SK-N-MC (cell line): ENCODE measurements at regions not wholly inside any gene's neighbourhood (a gene's known extent, or its start where the extent isn't known, plus 50 kb on each side); places are given as distances from the start of the nearest gene placed in this dataset.
A peak's percentile ranks its signal among the peaks of the same experiment; 100 is the strongest.

Source experiments
- DNase-seq: peaks from one replicate; pipeline ENCODE4 v3.0.0-alpha.2; 2011; ENCODE audit warnings: low read depth, low spot score
- H3K27ac ChIP-seq: fragments of 200-600 bp; sonication (generic); 2 replicates; pipeline ENCODE4 v1.5.1; 2016; ENCODE audit warnings: mixed run types
- H3K36me3 ChIP-seq: fragments of 200-600 bp; sonication (generic); 2 replicates; pipeline ENCODE4 v1.6.1; 2017; ENCODE audit warnings: antibody characterized with exemption, low read length, mixed read lengths; ENCODE audit not compliant: insufficient read depth
- H3K4me3 ChIP-seq: fragments of 200-600 bp; sonication (generic); 2 replicates; pipeline ENCODE4 v1.5.1; 2016
- H3K9ac ChIP-seq: fragments of 200-600 bp; sonication (generic); 2 replicates; pipeline ENCODE4 v1.8.0; 2017; ENCODE audit warnings: mixed run types, mixed read lengths; ENCODE audit not compliant: insufficient read length
- H3K9me3 ChIP-seq: fragments of 200-600 bp; sonication (generic); 2 replicates; pipeline ENCODE4 v1.6.1; 2017; ENCODE audit warnings: low read depth, mild to moderate bottlenecking, antibody characterized with exemption, low read length, moderate library complexity, mixed read lengths
- EZH2 ChIP-seq: fragments of 200-600 bp; sonication (generic); IDR thresholded peaks from one replicate; pipeline ENCODE4 v1.6.1; 2017; ENCODE audit warnings: antibody characterized with exemption
- FOXP2 ChIP-seq: optimal IDR thresholded peaks from 2 replicates; pipeline ENCODE3; 2011; ENCODE audit warnings: mild to moderate bottlenecking, moderate library complexity; ENCODE audit not compliant: insufficient read depth; ENCODE audit errors: extremely low read length, control extremely low read depth
- POLR2AphosphoS5 ChIP-seq: IDR thresholded peaks from 2 replicates; pipeline ENCODE4 v1.6.1; 2012; ENCODE audit warnings: mild to moderate bottlenecking, low read depth, low read length, borderline replicate concordance

GRCh38 chr2:66344087-66344663 lies 90.8 kb upstream of the MEIS1 start:
- Histone ChIP-seq H3K9me3 (no peaks in the 10 kb centered on the region; the same call in 1 of the 2 replicates), H3K4me3 (no peak overlapping the region), H3K36me3 (no peaks in the 10 kb centered on the region), H3K27ac (no peak overlapping the region), H3K9ac (no peak overlapping the region)
- no peak for DNase-seq
- TF ChIP-seq EZH2 (no peak), POLR2AphosphoS5 (no peak), FOXP2 (no peak)

GRCh38 chr2:66343259-66343658 lies 91.7 kb upstream of the MEIS1 start:
- Histone ChIP-seq H3K9me3 (no peaks in the 10 kb centered on the region; the same call in 1 of the 2 replicates), H3K4me3 (no peak overlapping the region), H3K9ac (no peak overlapping the region), H3K36me3 (no peaks in the 10 kb centered on the region), H3K27ac (no peak overlapping the region)
- no peak for DNase-seq
- no peak for TF ChIP-seq EZH2

- no peak for DNase-seq
- Histone ChIP-seq H3K36me3 (no peaks in the 10 kb centered on the region), H3K9ac (no peak overlapping the region), H3K27ac (no peak overlapping the region), H3K4me3 (no peak overlapping the region), H3K9me3 (no peaks in the 10 kb centered on the region; the same call in 1 of the 2 replicates)
- TF ChIP-seq POLR2AphosphoS5, result no peak
- no peak for TF ChIP-seq FOXP2
- no peak for TF ChIP-seq EZH2
Measured at GRCh38 chr2:66340521-66340920, 94.4 kb upstream of the MEIS1 start.

DNA sequence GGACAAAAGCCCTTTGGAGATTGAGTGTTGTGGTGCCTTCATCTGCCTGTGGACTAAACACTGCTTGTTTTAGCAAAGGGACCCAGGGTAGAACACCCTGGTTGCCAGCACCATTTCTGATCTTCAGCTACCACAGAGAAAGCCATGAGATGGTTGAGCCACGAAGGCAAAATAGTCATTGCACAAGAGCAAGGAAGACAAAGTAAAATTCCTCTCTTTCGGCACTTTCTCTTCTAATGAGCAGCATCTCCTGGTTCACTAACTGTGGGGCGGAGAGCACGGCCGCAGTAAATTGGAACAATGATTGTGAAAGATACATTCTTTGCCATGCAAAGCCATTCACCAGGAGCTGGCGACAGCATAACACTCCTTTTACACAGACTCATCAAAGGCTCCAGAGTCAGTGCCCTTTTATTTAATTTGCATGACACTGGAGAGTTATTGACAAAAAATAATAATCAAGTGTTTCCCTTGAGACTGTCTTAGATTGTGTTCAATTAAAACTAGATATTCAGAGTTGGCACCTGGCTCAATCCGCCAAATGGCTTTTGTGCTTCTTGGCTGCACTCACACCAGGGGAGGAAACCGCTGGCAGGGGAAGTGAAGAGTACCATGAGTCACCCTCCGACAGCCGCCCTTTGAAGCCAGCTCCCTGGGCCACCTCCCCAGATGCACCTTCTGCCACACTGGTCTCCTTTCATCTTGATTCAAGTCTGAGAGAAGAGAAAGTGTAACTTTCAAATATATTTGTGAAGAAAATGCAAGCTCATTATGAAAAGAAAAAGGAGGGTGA lies 100.5 kb upstream of the MEIS1 start:
- Histone ChIP-seq H3K9me3 (no peaks in the 10 kb centered on the region), H3K4me3 (no peak overlapping the region), H3K9ac (no peak overlapping the region), H3K36me3 (no peaks in the 10 kb centered on the region), H3K27ac (peak overlapping the region; percentile 50)
- no peak for DNase-seq
- TF ChIP-seq POLR2AphosphoS5 (no peak), EZH2 (no peak), FOXP2 (no peak)

DNA sequence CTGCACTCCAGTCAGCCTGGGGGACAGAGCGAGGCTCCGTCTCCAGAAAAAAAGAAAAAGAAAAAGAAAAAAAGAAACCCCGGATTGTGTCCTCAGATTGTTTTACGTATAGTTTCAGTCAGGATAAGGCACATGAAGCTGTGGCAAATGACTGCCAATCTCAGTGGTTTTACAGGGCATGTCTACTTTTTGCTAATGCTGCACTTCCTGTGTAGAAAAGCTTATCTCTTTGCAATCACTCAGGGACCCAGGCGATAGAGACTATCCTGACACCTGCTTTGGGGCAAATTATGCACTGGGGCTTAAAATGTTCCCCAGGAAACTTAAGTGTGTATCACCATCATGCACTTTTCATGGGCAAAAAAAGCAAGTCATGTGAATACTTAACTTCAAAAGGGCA lies 103.7 kb upstream of the MEIS1 start:
- TF ChIP-seq EZH2 (no peak), FOXP2 (no peak), POLR2AphosphoS5 (no peak)
- Histone ChIP-seq H3K4me3 (no peak overlapping the region), H3K9me3 (no peaks in the 10 kb centered on the region), H3K9ac (no peak overlapping the region), H3K27ac (peak overlapping the region; percentile 67; the same call in 1 of the 2 replicates), H3K36me3 (no peaks in the 10 kb centered on the region)
- no peak for DNase-seq

GRCh38 chr2:66329081-66329605 lies 105.8 kb upstream of the MEIS1 start:
- Histone ChIP-seq H3K9me3 (no peaks in the 10 kb centered on the region), H3K4me3 (no peak overlapping the region), H3K9ac (no peak overlapping the region), H3K36me3 (no peaks in the 10 kb centered on the region), H3K27ac (no peak overlapping the region)
- TF ChIP-seq FOXP2, result no peak
- TF ChIP-seq POLR2AphosphoS5, result no peak
- TF ChIP-seq EZH2, result no peak
- DNase-seq, result no peak

- Histone ChIP-seq H3K9ac (no peak overlapping the region), H3K27ac (no peak overlapping the region; the same call in 1 of the 2 replicates), H3K36me3 (no peaks in the 10 kb centered on the region), H3K9me3 (no peaks in the 10 kb centered on the region), H3K4me3 (no peak overlapping the region)
- TF ChIP-seq FOXP2 (no peak), POLR2AphosphoS5 (no peak), EZH2 (no peak)
- no peak for DNase-seq
Measured at GRCh38 chr2:66327066-66327740, 107.7 kb upstream of the MEIS1 start.

DNA sequence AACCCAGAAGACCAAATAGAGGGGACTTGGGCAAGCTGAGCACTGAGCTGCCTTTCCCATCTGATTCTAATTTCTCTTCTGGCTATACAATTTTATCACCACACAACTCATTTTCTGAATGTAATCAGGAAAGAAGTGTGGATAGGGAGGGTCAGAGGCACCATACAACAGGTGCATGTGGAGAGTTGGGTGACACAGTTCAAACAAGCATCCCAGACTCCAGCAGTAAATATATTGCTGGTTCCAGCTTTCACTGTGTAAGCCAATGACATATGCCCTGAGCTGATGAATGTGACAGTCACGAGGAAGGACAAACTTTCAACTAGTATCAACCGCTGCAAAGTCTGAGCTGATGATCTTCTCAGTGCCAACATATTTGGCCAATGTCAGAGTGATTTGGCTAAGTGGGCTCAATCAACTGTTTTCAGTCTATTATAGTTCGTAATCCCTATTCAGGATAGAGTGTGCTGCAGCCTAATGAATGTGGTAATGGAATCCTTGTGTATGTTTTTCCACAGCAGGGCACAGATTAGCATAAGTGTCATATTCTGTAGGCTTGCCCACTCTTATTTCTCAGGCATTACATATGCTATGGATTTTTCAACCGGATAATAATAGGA lies 109.9 kb upstream of the MEIS1 start:
- Histone ChIP-seq H3K27ac (peak overlapping the region; percentile 56; the same call in 1 of the 2 replicates), H3K9ac (no peak overlapping the region), H3K36me3 (no peaks in the 10 kb centered on the region), H3K9me3 (no peaks in the 10 kb centered on the region), H3K4me3 (peak overlapping the region; percentile 13; the same call in 1 of the 2 replicates)
- TF ChIP-seq POLR2AphosphoS5, result no peak
- TF ChIP-seq EZH2, result no peak
- TF ChIP-seq FOXP2, result no peak
- DNase-seq, result no peak
